Calu3 (cell line): ENCODE measurements at regions not wholly inside any gene's neighbourhood (a gene's known extent, or its start where the extent isn't known, plus 50 kb on each side); places are given as distances from the start of the nearest gene placed in this dataset.

Source experiments
- BruUV-seq: library from RNA; stranded (reverse); fragments of 400-500 nt; replicated peaks from 2 replicates; lab custom pipeline; 2021; lab: Mats Ljungman, UMichigan
- CTCF ChIA-PET: fragments of 300-600 bp; sonication (Branson Sonifier 250); formaldehyde crosslinking; loops from one replicate; lab custom pipeline; 2022; ENCODE audit warnings: antibody characterized with exemption; lab: Charles Lee
- DNase-seq: peaks from one replicate; pipeline ENCODE4 v3.0.0; 2022
- H3K27ac Mint-ChIP-seq: one replicate; pipeline ENCODE4 v1.8.0; 2022; ENCODE audit warnings: mixed read lengths; ENCODE audit not compliant: unreplicated experiment
- H3K27me3 Mint-ChIP-seq: one replicate; pipeline ENCODE4 v1.8.0; 2022; ENCODE audit warnings: mixed read lengths; ENCODE audit not compliant: unreplicated experiment
- H3K36me3 Mint-ChIP-seq: one replicate; pipeline ENCODE4 v1.8.0; 2022; ENCODE audit warnings: mild to moderate bottlenecking, moderate library complexity, mixed read lengths; ENCODE audit not compliant: insufficient read depth, unreplicated experiment
- H3K4me1 Mint-ChIP-seq: one replicate; pipeline ENCODE4 v1.8.0; 2022; ENCODE audit warnings: mild to moderate bottlenecking, low read depth, mixed read lengths; ENCODE audit not compliant: unreplicated experiment
- H3K4me3 Mint-ChIP-seq: one replicate; pipeline ENCODE4 v1.8.0; 2022; ENCODE audit warnings: mild to moderate bottlenecking, low read depth, moderate library complexity, mixed read lengths; ENCODE audit not compliant: unreplicated experiment
- H3K9me3 Mint-ChIP-seq: one replicate; pipeline ENCODE4 v1.8.0; 2022; ENCODE audit warnings: low read depth, mixed read lengths; ENCODE audit not compliant: unreplicated experiment
- CTCF ChIP-seq: fragments of 200-600 bp; IDR thresholded peaks from one replicate; pipeline ENCODE4 v1.8.0; 2022; ENCODE audit warnings: antibody characterized with exemption; ENCODE audit not compliant: unreplicated experiment
- intact Hi-C: fragments of 100-400 bp; cut with micrococcal nuclease; formaldehyde crosslinking; loops from one replicate; pipeline ENCODE4 v1.10.0; 2022; ENCODE audit not compliant: unreplicated experiment

- Mint-ChIP-seq H3K4me3 (no peak overlapping the region), H3K4me1 (no peaks in the 10 kb centered on the region), H3K36me3 (no peaks in the 10 kb centered on the region), H3K27me3 (peaks cover 68% of the 10 kb centered on the region), H3K27ac (no peak overlapping the region), H3K9me3 (peaks cover 3% of the 10 kb centered on the region)
- no TSS peak for BruUV-seq
- CTCF ChIA-PET = no interaction called here
- intact Hi-C loops = no loop called here
- no peak for DNase-seq
- no peak for TF ChIP-seq CTCF
Observed at GRCh38 chr16:65846210-65846602, 520.3 kb upstream of the CDH5 start.

GRCh38 chr16:65845466-65846209 lies 520.9 kb upstream of the CDH5 start:
- BruUV-seq = no TSS peak
- H3K27me3 Mint-ChIP-seq = peaks cover 69% of the 10 kb centered on the region
- H3K4me1 Mint-ChIP-seq = no peaks in the 10 kb centered on the region
- intact Hi-C loops = no loop called here
- H3K9me3 Mint-ChIP-seq = peaks cover 3% of the 10 kb centered on the region
- no peak for DNase-seq
- H3K27ac Mint-ChIP-seq = no peak overlapping the region
- H3K4me3 Mint-ChIP-seq = no peak overlapping the region
- H3K36me3 Mint-ChIP-seq = no peaks in the 10 kb centered on the region
- TF ChIP-seq CTCF = no peak
- CTCF ChIA-PET = no interaction called here

- Mint-ChIP-seq H3K4me1 (no peaks in the 10 kb centered on the region), H3K36me3 (no peaks in the 10 kb centered on the region), H3K27me3 (peaks cover 78% of the 10 kb centered on the region), H3K4me3 (no peak overlapping the region), H3K27ac (no peak overlapping the region), H3K9me3 (no peaks in the 10 kb centered on the region)
- DNase-seq = no peak
- BruUV-seq = no TSS peak
- intact Hi-C loops = no loop called here
- CTCF ChIA-PET = no interaction called here
- TF ChIP-seq CTCF = no peak
Observed at GRCh38 chr16:65843941-65844340, 522.5 kb upstream of the CDH5 start.

- no peaks in the 10 kb centered on the region for H3K4me1 Mint-ChIP-seq
- no peak for DNase-seq
- H3K4me3 Mint-ChIP-seq = no peak overlapping the region
- no peak for TF ChIP-seq CTCF
- BruUV-seq = no TSS peak
- CTCF ChIA-PET = no interaction called here
- peaks cover 74% of the 10 kb centered on the region for H3K27me3 Mint-ChIP-seq
- intact Hi-C loops = no loop called here
- H3K36me3 Mint-ChIP-seq = no peaks in the 10 kb centered on the region
- H3K27ac Mint-ChIP-seq = no peak overlapping the region
- H3K9me3 Mint-ChIP-seq = no peaks in the 10 kb centered on the region
Observed at GRCh38 chr16:65842067-65842466, 524.4 kb upstream of the CDH5 start.
